Skin epidermis (tissue), 12 donors: ENCODE measurements at regions not wholly inside any gene's neighbourhood (a gene's known extent, or its start where the extent isn't known, plus 50 kb on each side); places are given as distances from the start of the nearest gene placed in this dataset.

Experiments used
- H3K27ac ChIP-seq, 21 experiments: fragments of 200-600 bp; sonication (generic) in 11 of 21; one replicate each; pipeline ENCODE4 v1.5.0; 2020; ENCODE audit warnings: mild to moderate bottlenecking in 3 of 21, inconsistent platforms in 2 of 21, moderate library complexity in 2 of 21
- H3K4me3 ChIP-seq, 7 experiments: fragments of 200-600 bp; sonication (generic) in 2 of 7; one replicate each; pipeline ENCODE4 v1.5.0; 2020; ENCODE audit warnings: inconsistent platforms in 2 of 7, mild to moderate bottlenecking in 2 of 7, moderate library complexity in 1 of 7

DNA sequence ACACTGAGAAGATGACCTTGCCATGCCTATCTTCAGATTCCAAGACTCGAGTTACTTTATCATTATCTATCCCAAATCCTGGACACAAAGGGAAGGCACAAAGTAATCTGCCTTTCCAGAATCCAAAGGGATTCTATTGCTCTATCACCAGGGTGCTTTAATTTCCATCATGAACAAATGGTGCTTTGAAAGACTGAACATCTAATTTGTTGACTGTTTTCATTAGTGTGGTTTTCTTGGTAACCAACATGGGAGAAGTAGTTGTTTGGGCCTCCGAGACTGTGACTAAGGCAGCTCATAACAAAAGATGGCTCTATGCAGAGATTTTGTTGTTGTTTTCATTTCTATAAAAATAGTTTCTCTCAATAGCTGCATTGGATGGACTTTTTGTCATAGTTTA lies 441.0 kb upstream of the SOX9 start:
- no peak overlapping the region for H3K27ac ChIP-seq
- H3K4me3 ChIP-seq = no peak overlapping the region

- H3K4me3 ChIP-seq = no peak overlapping the region
- no peak overlapping the region for H3K27ac ChIP-seq
Measured at GRCh38 chr17:71681427-71682173, 439.2 kb upstream of the SOX9 start.

DNA sequence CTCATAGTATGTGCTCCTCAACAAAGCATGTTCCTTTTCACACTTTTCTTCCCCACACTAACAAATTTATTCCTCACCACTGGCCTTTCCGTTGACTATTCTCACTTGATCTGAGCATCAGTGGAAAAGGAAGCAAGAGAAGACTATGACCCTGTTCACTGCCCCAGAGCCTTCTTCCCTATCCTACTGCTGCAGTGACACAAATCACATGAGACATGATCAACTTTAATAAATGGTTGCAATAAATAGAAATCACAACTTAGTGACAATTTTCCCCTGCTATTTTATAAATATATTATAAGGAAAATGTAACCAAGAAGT lies 438.7 kb upstream of the SOX9 start:
- Histone ChIP-seq H3K27ac (no peak overlapping the region), H3K4me3 (no peak overlapping the region)

DNA sequence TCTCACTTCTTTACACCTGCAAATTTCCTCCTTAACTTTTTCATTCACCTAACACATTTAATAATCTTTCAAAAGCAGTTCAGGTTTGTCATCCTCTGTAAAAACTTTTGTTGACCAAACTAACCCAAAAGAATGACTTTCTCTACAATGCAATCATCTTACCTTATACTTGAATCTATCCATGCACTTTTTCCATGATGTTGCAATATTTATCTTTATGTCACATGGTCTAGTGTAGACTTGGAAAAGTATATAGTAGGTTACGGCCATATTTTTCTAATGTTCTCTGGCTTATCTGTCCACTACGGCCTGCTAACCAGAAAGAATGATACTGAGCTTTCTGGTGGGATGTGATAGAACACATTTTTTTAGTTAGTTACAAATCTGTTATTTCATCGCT lies 431.0 kb upstream of the SOX9 start:
- Histone ChIP-seq H3K27ac (no peak overlapping the region), H3K4me3 (no peak overlapping the region)

DNA sequence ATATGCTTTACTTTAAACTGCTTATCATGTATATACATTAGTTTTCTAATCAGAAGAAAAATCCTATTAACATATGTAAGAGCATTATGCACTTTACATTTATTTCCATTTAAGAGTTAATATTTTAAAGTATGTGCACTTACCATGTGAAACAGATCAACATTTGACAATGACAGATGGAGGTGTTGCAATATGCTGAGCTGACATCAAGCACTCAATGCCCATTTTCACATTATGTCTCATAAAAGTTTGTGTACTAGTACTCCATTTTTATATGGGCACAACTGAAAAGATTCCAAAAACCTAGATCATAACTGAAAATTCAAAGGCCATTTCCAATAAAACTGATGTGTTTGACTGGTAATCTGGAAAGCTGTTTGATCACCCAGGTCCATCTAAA lies 420.9 kb upstream of the SOX9 start:
- H3K4me3 ChIP-seq = no peak overlapping the region
- H3K27ac ChIP-seq = no peak overlapping the region

DNA sequence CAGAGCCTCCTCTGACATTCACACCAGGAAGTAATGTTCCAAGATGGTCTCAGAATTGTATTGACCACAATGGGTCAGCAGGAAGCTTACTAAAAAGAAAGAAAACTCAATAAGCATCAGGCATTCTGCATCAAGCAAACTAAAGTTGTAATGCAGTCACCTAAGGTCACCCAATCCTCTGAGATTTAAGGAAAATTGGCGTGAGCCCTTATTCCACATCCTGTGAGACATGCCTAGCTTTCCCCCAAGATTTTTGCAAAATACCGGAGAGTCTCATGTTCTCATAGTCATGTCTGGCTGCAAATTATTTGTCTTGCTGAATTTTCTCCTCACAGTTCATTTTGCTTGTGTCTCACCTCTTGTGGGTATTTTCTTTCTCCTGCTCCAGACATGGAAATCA lies 417.1 kb upstream of the SOX9 start:
- Histone ChIP-seq H3K4me3 (no peak overlapping the region), H3K27ac (no peak overlapping the region)

- no peak overlapping the region for H3K4me3 ChIP-seq
- H3K27ac ChIP-seq = no peak overlapping the region
Measured at GRCh38 chr17:71709271-71709890, 411.4 kb upstream of the SOX9 start.

GRCh38 chr17:71709946-71710345 lies 410.9 kb upstream of the SOX9 start:
- Histone ChIP-seq H3K4me3 (no peak overlapping the region), H3K27ac (no peak overlapping the region)

GRCh38 chr17:71710816-71711215 lies 410.0 kb upstream of the SOX9 start:
- no peak overlapping the region for H3K27ac ChIP-seq
- H3K4me3 ChIP-seq = no peak overlapping the region

- no peak overlapping the region for H3K27ac ChIP-seq
Measured at GRCh38 chr17:71713846-71714245, 407.0 kb upstream of the SOX9 start.

DNA sequence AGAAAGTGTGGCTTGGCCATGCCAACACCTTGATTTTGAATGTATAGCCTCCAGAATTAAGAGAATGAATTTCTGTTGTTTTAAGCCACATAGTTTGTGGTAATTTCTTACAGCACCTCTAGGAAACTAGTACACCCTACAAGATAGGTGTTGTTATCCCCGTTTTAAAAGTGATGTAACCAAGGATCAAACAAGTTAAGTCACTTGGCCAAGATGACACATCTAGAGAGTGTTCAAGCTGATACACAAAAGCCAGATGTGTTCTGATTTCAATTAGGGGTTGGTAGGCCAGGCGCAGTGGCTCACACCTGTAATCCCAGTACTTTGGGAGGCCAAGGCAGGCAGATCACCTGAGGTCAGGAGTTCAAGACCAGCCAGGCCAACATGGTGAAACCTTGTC lies 396.5 kb upstream of the SOX9 start:
- no peak overlapping the region for H3K27ac ChIP-seq
- H3K4me3 ChIP-seq = no peak overlapping the region

More at GRCh38 chr17:71713846-71714245, 407.0 kb upstream of the SOX9 start:
- H3K4me3 ChIP-seq = no peak overlapping the region

DNA sequence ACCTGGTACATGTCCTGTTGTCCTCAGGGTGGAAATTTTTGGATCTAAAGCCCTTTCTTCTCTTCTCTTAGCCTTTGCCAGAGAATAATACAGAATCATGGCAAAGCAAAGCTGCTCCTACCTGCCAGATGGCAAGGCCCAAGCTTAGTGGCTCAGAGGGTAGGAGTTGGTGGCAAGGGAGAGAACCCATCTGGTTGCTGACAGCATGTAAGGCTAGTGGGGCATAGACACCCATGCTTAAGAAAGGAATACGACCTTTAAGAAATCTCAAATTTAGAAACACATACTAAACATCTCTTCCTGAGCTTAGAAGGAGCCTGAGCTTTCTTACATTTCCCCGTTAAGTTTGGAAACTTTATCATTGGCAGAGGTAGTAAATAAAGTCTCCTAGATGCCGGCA lies 395.0 kb upstream of the SOX9 start:
- no peak overlapping the region for H3K27ac ChIP-seq
- H3K4me3 ChIP-seq = no peak overlapping the region

DNA sequence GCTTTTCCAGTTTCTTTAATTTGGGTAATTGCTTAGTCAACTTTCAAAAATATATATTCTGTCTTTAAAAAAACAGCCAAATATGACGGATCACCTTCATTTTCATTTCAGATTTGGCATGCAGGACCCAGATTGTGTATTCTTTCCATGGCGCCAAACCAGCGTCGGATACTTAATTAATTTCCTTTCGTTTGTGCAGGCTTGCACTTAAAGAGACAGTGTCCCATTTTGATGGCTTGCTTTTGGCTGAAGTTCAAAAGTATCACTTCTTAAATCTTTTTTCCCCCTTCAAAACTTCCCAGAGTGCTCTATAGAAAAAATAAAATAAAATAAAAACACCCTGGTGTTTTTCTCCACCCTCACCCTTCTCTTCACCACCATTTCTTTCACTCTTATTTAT lies 394.5 kb upstream of the SOX9 start:
- H3K4me3 ChIP-seq = no peak overlapping the region
- H3K27ac ChIP-seq = no peak overlapping the region

GRCh38 chr17:71727292-71727691 lies 393.5 kb upstream of the SOX9 start:
- H3K27ac ChIP-seq = no peak overlapping the region
- no peak overlapping the region for H3K4me3 ChIP-seq

DNA sequence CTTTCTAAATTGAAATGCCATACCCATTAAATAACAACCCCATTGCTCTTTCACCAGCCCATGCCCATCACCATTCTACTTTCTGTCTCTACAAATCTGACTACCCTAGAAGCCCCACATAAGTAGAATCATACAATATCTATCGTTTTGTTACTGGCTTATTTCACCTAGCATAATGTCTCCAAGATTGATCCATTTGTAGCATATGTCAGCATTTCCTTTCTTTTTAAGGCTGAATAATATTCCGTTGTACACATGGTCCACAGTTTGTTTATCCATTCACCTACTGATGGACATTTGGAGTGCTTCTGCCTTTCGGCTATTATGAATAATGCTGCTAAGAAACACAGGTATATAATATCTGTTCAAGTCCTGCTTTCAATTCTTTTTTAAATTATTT lies 393.1 kb upstream of the SOX9 start:
- H3K27ac ChIP-seq = no peak overlapping the region

DNA sequence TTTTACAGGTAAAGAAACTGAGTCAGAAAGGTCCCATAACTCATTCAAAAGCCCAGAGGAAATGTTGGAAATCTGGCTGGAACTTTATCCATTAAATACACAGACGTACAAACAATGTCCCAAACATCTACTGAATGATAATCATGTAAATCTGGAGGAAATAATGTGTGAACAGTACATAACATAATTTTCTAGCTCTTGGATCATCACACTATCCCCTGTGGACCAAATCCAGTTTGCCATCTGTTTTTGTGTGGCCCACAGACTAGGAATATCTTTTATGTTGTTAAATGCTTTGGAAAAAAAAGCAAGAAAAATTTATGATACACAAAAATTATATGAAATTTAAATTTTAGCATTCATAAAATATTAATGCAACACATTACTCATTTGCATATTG lies 389.9 kb upstream of the SOX9 start:
- Histone ChIP-seq H3K4me3 (no peak overlapping the region), H3K27ac (no peak overlapping the region)

More for the DNA sequence above, 393.1 kb upstream of the SOX9 start:
- no peak overlapping the region for H3K4me3 ChIP-seq

GRCh38 chr17:71735893-71736292 lies 384.9 kb upstream of the SOX9 start:
- no peak overlapping the region for H3K4me3 ChIP-seq
- no peak overlapping the region for H3K27ac ChIP-seq

DNA sequence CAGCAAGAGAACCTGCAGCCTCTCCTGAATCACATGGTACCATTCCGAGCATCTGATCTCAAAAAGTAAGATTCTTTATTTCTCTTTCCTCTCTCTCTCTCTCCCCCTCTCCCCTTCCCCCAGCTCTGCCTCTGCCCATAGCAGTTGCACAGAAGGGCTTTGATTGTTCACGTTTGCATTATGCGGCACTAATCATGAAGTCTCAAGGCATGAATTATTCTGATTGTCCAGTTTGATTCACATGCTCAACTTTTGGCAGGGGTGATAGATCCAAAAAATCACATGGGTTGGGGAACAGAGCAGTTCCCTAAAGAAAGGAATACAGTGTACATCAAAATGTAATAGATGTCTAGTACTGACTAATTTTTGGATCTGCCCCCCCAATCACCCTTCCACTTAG lies 380.0 kb upstream of the SOX9 start:
- no peak overlapping the region for H3K27ac ChIP-seq
- H3K4me3 ChIP-seq = no peak overlapping the region

- Histone ChIP-seq H3K27ac (no peak overlapping the region), H3K4me3 (no peak overlapping the region)
Measured at GRCh38 chr17:71741836-71742235, 379.0 kb upstream of the SOX9 start.

GRCh38 chr17:71748872-71749271 lies 371.9 kb upstream of the SOX9 start:
- no peak overlapping the region for H3K27ac ChIP-seq
- no peak overlapping the region for H3K4me3 ChIP-seq

GRCh38 chr17:71753070-71753469 lies 367.8 kb upstream of the SOX9 start:
- Histone ChIP-seq H3K27ac (no peak overlapping the region), H3K4me3 (no peak overlapping the region)

DNA sequence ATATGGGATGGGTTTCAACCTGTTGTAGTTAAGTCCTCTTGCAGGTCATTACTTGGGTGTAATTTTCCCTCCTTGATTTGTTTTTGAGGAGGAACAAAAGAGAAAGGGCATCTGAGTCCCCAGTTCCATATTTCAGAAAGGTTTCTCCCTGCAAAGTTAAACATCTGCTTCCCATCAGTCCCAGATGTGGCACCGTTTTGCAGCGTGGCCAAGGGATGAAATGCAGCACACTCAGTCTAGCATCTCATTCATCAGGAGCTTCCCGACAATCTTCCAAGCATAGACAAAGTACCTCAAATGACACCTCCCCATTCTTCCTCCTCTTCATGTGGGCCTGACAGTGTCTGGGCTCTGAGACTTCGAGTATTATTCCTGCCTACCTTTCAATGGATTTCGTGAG lies 363.7 kb upstream of the SOX9 start:
- Histone ChIP-seq H3K27ac (no peak overlapping the region), H3K4me3 (no peak overlapping the region)
